ENCODE measurements at regions not wholly inside any gene's neighbourhood (a gene's known extent, or its start where the extent isn't known, plus 50 kb on each side); places are given as distances from the start of the nearest gene placed in this dataset.

DNA sequence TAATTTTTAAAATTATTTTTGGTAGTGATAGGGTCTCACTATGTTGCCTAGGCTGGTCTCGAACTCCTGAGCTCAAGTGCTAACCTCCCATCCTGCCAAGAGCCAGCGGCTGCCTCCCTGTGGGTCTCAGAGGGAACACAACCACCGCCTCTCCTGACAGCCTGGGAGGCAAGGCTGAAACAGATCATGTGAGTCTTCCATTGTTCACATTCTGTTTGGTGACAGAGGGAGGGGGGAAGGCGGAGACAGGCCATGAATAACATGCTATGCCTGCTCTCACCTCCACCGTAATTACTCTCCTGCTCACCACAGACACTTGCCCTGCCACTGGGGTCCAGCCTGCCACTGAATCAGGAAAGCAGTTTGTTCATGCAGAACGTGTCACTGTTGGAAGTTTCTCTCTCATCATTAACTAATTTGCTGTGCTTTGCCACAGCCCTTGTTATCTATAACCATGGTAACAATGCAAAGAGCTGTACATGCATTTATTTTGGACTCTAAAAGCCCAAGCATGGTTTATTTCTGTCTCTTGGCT is 78.4 kb upstream of the RASGRF1 start:
- Histone ChIP-seq H3K9me3 (ENCODE audit: control insufficient read depth, insufficient read depth, low read length) (no peaks in the 10 kb centered on the region), H3K27ac (ENCODE audit: low read depth, low read length) (no peak overlapping the region), H3K4me3 (ENCODE audit: low read depth, low read length) (no peak overlapping the region), H3K27me3 (ENCODE audit: control insufficient read depth, insufficient read depth, low read length) (peaks cover 10% of the 10 kb centered on the region)
- ChIA-PET CTCF (interaction anchor here (2.0 kb wide), 1 partner anchor 16 kb away, joined by 6 read pairs; no protein-coding TSS in a partner anchor), POLR2A (no interaction called here)
- no peak for DNase-seq (ENCODE audit: low read depth, low spot score)
- TF ChIP-seq, protein P1, sequence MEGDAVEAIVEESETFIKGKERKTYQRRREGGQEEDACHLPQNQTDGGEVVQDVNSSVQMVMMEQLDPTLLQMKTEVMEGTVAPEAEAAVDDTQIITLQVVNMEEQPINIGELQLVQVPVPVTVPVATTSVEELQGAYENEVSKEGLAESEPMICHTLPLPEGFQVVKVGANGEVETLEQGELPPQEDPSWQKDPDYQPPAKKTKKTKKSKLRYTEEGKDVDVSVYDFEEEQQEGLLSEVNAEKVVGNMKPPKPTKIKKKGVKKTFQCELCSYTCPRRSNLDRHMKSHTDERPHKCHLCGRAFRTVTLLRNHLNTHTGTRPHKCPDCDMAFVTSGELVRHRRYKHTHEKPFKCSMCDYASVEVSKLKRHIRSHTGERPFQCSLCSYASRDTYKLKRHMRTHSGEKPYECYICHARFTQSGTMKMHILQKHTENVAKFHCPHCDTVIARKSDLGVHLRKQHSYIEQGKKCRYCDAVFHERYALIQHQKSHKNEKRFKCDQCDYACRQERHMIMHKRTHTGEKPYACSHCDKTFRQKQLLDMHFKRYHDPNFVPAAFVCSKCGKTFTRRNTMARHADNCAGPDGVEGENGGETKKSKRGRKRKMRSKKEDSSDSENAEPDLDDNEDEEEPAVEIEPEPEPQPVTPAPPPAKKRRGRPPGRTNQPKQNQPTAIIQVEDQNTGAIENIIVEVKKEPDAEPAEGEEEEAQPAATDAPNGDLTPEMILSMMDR (IDR thresholded peaks at IDR 0.05; ENCODE audit: low read depth, low read length), result no peak

DNA sequence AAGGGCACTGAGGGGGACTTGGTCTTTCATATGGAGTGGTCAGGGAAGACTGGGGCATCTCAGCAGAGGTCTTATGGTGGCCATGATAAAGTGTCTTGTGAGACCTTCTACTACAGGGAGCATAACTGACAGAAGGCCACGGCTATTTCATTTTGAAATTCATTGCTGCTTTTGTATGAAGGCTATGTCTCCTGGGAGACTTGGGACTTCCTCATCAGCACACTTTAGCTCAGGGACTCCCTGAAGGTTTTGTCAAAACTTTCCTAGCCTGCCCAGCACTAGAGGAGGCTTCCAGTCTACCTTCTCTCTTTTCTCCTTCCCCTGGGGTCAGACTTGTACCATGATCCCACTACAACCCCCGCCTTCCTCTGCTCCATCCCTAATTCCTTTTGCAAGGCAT is 77.2 kb upstream of the RASGRF1 start:
- DNase-seq (ENCODE audit: low read depth, low spot score), result no peak
- Histone ChIP-seq H3K27ac (ENCODE audit: low read depth, low read length) (no peak overlapping the region), H3K9me3 (ENCODE audit: control insufficient read depth, insufficient read depth, low read length) (no peaks in the 10 kb centered on the region), H3K27me3 (ENCODE audit: control insufficient read depth, insufficient read depth, low read length) (peaks cover 10% of the 10 kb centered on the region), H3K4me3 (ENCODE audit: low read depth, low read length) (no peak overlapping the region)
- ChIA-PET POLR2A (no interaction called here), CTCF (no interaction called here)
- TF ChIP-seq, protein P1 (IDR thresholded peaks at IDR 0.05; ENCODE audit: low read depth, low read length), result no peak

DNA sequence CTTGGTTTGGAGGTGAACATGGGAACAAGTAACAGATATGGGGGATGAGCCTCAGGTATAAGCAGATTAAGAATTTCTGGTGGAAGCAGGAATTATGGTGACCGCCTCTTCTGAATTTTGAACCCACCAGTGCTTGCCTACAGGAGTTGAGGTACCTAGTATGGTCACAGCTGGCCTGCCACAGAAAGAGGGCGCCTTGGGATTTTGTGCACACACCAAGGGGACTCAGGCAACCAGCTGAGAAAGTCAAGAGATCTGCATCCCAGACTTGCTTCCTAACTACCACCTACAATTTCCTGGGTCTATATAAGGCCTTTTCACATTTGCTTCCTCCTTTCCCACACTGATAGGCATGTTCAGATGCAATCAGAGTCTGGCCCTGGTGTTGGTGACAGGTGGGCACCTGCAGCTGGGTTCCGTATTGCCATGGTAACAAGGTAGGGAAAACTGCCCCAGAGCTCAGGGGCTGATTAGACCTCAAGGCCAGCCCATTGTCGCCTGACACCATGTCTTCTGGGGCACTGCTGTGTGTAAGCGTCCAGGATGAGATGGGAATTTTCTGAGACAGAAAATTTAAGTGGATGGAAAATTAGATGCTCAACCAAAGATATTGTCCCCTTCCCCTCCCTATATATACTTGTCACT is 75.9 kb upstream of the RASGRF1 start:
- TF ChIP-seq, protein P1 (IDR thresholded peaks at IDR 0.05; ENCODE audit: low read depth, low read length), result no peak
- no peaks in the 10 kb centered on the region for H3K9me3 ChIP-seq (ENCODE audit: control insufficient read depth, insufficient read depth, low read length)
- no peak overlapping the region for H3K4me3 ChIP-seq (ENCODE audit: low read depth, low read length)
- peaks cover 13% of the 10 kb centered on the region for H3K27me3 ChIP-seq (ENCODE audit: control insufficient read depth, insufficient read depth, low read length)
- ChIA-PET CTCF (interaction anchor here (1.3 kb wide), 1 partner anchor 18 kb away, joined by 5 read pairs; no protein-coding TSS in a partner anchor), POLR2A (no interaction called here)
- no peak overlapping the region for H3K27ac ChIP-seq (ENCODE audit: low read depth, low read length)
- DNase-seq (ENCODE audit: low read depth, low spot score), result no peak

DNA sequence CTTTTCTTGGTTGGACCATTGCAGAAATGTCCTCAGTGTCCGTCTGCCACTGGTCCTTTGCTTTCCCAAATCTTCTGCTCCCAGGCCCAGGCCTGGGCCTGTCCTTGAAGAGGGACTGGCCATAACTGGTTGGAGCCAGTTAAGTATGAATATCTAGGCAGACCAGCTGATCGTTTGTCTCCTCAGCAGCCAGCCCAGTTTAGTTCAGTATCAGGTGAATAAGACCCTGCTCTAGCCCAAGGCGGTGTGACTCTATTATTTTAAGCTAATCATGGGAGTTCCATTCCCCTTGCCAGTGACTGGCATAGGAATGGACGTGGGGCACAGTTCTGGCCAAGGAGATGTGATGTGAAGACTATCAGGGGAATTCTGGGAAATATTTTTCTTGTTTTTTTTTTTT is 73.9 kb upstream of the RASGRF1 start:
- no peak for DNase-seq (ENCODE audit: low read depth, low spot score)
- TF ChIP-seq, protein P1 (IDR thresholded peaks at IDR 0.05; ENCODE audit: low read depth, low read length), result no peak
- ChIA-PET POLR2A (no interaction called here), CTCF (interaction anchor here (0.7 to 0.8 kb wide), 2 partner anchors 19 to 157 kb away, joined by 3 to 5 read pairs; no protein-coding TSS in a partner anchor)
- Histone ChIP-seq H3K27ac (ENCODE audit: low read depth, low read length) (no peak overlapping the region), H3K9me3 (ENCODE audit: control insufficient read depth, insufficient read depth, low read length) (no peaks in the 10 kb centered on the region), H3K4me3 (ENCODE audit: low read depth, low read length) (no peak overlapping the region), H3K27me3 (ENCODE audit: control insufficient read depth, insufficient read depth, low read length) (peaks cover 9% of the 10 kb centered on the region)

DNA sequence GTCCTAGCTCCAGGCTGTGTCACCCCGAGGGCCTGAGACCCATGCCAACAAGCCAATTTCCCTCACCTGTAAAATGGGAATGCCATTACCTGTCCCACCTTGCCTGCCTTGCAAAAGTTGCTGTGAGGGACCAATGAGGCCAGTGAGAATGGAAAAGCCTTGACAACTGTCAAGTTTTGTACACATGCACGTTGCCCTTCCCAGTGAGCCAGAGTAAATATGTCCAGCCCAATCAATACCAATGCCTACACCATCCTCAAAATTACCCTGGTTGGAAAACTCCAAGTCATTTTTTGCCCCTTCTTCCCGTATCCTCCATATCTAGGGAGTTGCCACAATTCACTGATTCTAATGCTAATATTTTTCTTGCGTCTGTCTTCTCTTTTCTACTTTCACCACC is 73.5 kb upstream of the RASGRF1 start:
- Histone ChIP-seq H3K27ac (ENCODE audit: low read depth, low read length) (no peak overlapping the region), H3K4me3 (ENCODE audit: low read depth, low read length) (no peak overlapping the region), H3K9me3 (ENCODE audit: control insufficient read depth, insufficient read depth, low read length) (no peaks in the 10 kb centered on the region), H3K27me3 (ENCODE audit: control insufficient read depth, insufficient read depth, low read length) (peaks cover 5% of the 10 kb centered on the region)
- CTCF ChIA-PET, result interaction anchor here (0.7 to 0.8 kb wide), 2 partner anchors 20 to 157 kb away, joined by 3 to 5 read pairs; no protein-coding TSS in a partner anchor
- TF ChIP-seq, protein P1 (IDR thresholded peaks at IDR 0.05; ENCODE audit: low read depth, low read length), result no peak
- DNase-seq (ENCODE audit: low read depth, low spot score), result no peak
- POLR2A ChIA-PET, result no interaction called here

All from AG04450 (cell line).